Tibial nerve (tissue), 4 donors: ENCODE measurements at regions not wholly inside any gene's neighbourhood (a gene's known extent, or its start where the extent isn't known, plus 50 kb on each side); places are given as distances from the start of the nearest gene placed in this dataset.
"Not testable (repeated sequence)": the region's sequence is repeated elsewhere in the genome, so short reads cannot be mapped to it uniquely, and the experiment has no call there.

Experiments
- DNase-seq, 2 donors: peaks; one replicate each; pipeline ENCODE4 v3.0.0-alpha.2; 2019; ENCODE audit warnings: low spot score in 2 of 2
- H3K27ac ChIP-seq, 4 donors: fragments of 200-600 bp; sonication (generic) in 3 of 4; one replicate each; pipeline ENCODE4 v1.5.1; 2017 to 2019; ENCODE audit warnings: mild to moderate bottlenecking in 1 of 4
- H3K27me3 ChIP-seq, 2 donors: fragments of 200-600 bp; sonication (generic) in 1 of 2; one replicate each; pipeline versions ENCODE4 v1.5.1 to v1.6.0; 2017 to 2019
- H3K36me3 ChIP-seq, 3 donors: fragments of 200-600 bp; sonication (generic); one replicate each; pipeline ENCODE4 v1.5.1; 2018 to 2019
- H3K4me1 ChIP-seq, 4 donors: fragments of 200-600 bp; sonication (generic) in 3 of 4; one replicate each; pipeline ENCODE4 v1.5.1; 2017 to 2019
- H3K4me3 ChIP-seq, 4 donors: fragments of 200-600 bp; sonication (generic) in 3 of 4; one replicate each; pipeline ENCODE4 v1.5.1; 2017 to 2019; ENCODE audit warnings: mild to moderate bottlenecking in 1 of 4, moderate library complexity in 1 of 4
- H3K9me3 ChIP-seq, 4 donors: fragments of 200-600 bp; sonication (generic) in 3 of 4; one replicate each; pipeline ENCODE4 v1.5.1; 2017 to 2019
- CTCF ChIP-seq, 5 experiments: fragments of 200-600 bp in 3 of 5; fragments of 450-650 bp in 2 of 5; sonication (generic) in 3 of 5; IDR thresholded peaks; one replicate each; pipeline ENCODE4 v1.5.1; 2016 to 2019; ENCODE audit warnings: antibody characterized with exemption in 5 of 5, mild to moderate bottlenecking in 3 of 5, moderate library complexity in 2 of 5
- EP300 ChIP-seq, 2 donors: sonication (generic); formaldehyde crosslinking; IDR thresholded peaks; one replicate each; pipeline ENCODE4 v1.6.1; 2017; ENCODE audit warnings: antibody characterized with exemption in 2 of 2, mild to moderate bottlenecking in 1 of 2
- POLR2A ChIP-seq, 2 donors: fragments of 450-650 bp; IDR thresholded peaks; one replicate each; pipeline ENCODE4 v1.6.1; 2017; ENCODE audit warnings: antibody characterized with exemption in 2 of 2, mild to moderate bottlenecking in 2 of 2, moderate library complexity in 2 of 2
- WGBS, 2 donors: methylation state at CpG; one replicate each; pipeline ENCODE4 v1.1.5; 2018; 5-methylcytosine and 5-hydroxymethylcytosine counted together

GRCh38 chr9:42239445-42240260 lies 56.2 kb downstream of the SPATA31A6 start:
- not testable (repeated sequence) for H3K4me3 ChIP-seq, H3K27ac ChIP-seq, H3K36me3 ChIP-seq, H3K9me3 ChIP-seq, H3K4me1 ChIP-seq, H3K27me3 ChIP-seq, DNase-seq
- 57 to 64% methylated on average over 1 of the region's 1 CpG for WGBS, 2 donors

GRCh38 chr9:42240261-42240579 lies 56.8 kb downstream of the SPATA31A6 start:
- not testable (repeated sequence) for H3K27me3 ChIP-seq, H3K36me3 ChIP-seq, H3K4me1 ChIP-seq, DNase-seq, H3K9me3 ChIP-seq, H3K4me3 ChIP-seq, H3K27ac ChIP-seq
- WGBS, 2 donors, result 5 to 7% methylated on average over 1 of the region's 1 CpG

GRCh38 chr9:42243211-42243610 lies 59.8 kb downstream of the SPATA31A6 start:
- H3K36me3 ChIP-seq, H3K27ac ChIP-seq, H3K4me3 ChIP-seq, DNase-seq, H3K4me1 ChIP-seq, H3K9me3 ChIP-seq, H3K27me3 ChIP-seq: not testable (repeated sequence)
- WGBS, 2 donors, result 86 to 88% methylated on average over 2 of the region's 2 CpGs

GRCh38 chr9:42243822-42244221 lies 60.4 kb downstream of the SPATA31A6 start:
- H3K27ac ChIP-seq, H3K36me3 ChIP-seq, H3K9me3 ChIP-seq, DNase-seq, H3K4me3 ChIP-seq, H3K4me1 ChIP-seq, H3K27me3 ChIP-seq: not testable (repeated sequence)
- WGBS, 2 donors, result 70 to 78% methylated on average over 3 of the region's 3 CpGs

- H3K36me3 ChIP-seq, H3K27me3 ChIP-seq, DNase-seq, H3K4me3 ChIP-seq, H3K4me1 ChIP-seq, H3K9me3 ChIP-seq, H3K27ac ChIP-seq: not testable (repeated sequence)
- 67 to 69% methylated on average over 6 of the region's 6 CpGs for WGBS, 2 donors
Measured at GRCh38 chr9:42268729-42269128, 85.3 kb downstream of the SPATA31A6 start.

- not testable (repeated sequence) for H3K4me3 ChIP-seq, H3K27me3 ChIP-seq, H3K9me3 ChIP-seq, H3K27ac ChIP-seq, DNase-seq, H3K4me1 ChIP-seq, H3K36me3 ChIP-seq
- 85 to 90% methylated on average over 11 of the region's 11 CpGs for WGBS, 2 donors
Measured at GRCh38 chr9:42269171-42269570, 85.7 kb downstream of the SPATA31A6 start.

GRCh38 chr9:42273191-42273590 lies 89.7 kb downstream of the SPATA31A6 start:
- not testable (repeated sequence) for DNase-seq, H3K27ac ChIP-seq, H3K4me3 ChIP-seq, H3K4me1 ChIP-seq, H3K36me3 ChIP-seq, H3K9me3 ChIP-seq, H3K27me3 ChIP-seq
- 87 to 94% methylated on average over 1 of the region's 1 CpG for WGBS, 2 donors

- WGBS, 2 donors, result 72 to 82% methylated on average over 9 of the region's 9 CpGs
- Histone ChIP-seq H3K4me1 (no peaks in the 10 kb centered on the region), H3K27ac (no peak overlapping the region), H3K9me3 (no peaks in the 10 kb centered on the region), H3K27me3 (no peaks in the 10 kb centered on the region), H3K36me3 (no peaks in the 10 kb centered on the region), H3K4me3 (no peak overlapping the region)
- TF ChIP-seq CTCF (IDR thresholded peaks at IDR 0.05) (no peak), EP300 (IDR thresholded peaks at IDR 0.05) (no peak), POLR2A (IDR thresholded peaks at IDR 0.05) (no peak)
- DNase-seq, result no peak
Measured at GRCh38 chr9:42275141-42275540, 91.7 kb downstream of the SPATA31A6 start.

GRCh38 chr9:42282531-42283178 lies 99.2 kb downstream of the SPATA31A6 start:
- not testable (repeated sequence) for DNase-seq, H3K4me3 ChIP-seq, H3K4me1 ChIP-seq, H3K9me3 ChIP-seq, H3K27ac ChIP-seq, H3K27me3 ChIP-seq, H3K36me3 ChIP-seq
- WGBS, 2 donors, result 59 to 65% methylated on average over 7 of the region's 7 CpGs

GRCh38 chr9:42283179-42283543 lies 99.7 kb downstream of the SPATA31A6 start:
- H3K36me3 ChIP-seq, H3K27ac ChIP-seq, H3K27me3 ChIP-seq, H3K4me1 ChIP-seq, DNase-seq, H3K4me3 ChIP-seq, H3K9me3 ChIP-seq: not testable (repeated sequence)
- 82% methylated on average over 2 of the region's 2 CpGs for WGBS, 2 donors

GRCh38 chr9:42286145-42286845 lies 102.8 kb downstream of the SPATA31A6 start:
- H3K4me1 ChIP-seq, H3K27me3 ChIP-seq, DNase-seq, H3K36me3 ChIP-seq, H3K27ac ChIP-seq, H3K9me3 ChIP-seq, H3K4me3 ChIP-seq: not testable (repeated sequence)
- WGBS, 2 donors, result 80 to 81% methylated on average over 7 of the region's 7 CpGs

- H3K4me3 ChIP-seq, H3K4me1 ChIP-seq, DNase-seq, H3K27ac ChIP-seq, H3K9me3 ChIP-seq, H3K36me3 ChIP-seq, H3K27me3 ChIP-seq: not testable (repeated sequence)
- 63 to 91% methylated on average over 47 to 48 of the region's 51 CpGs for WGBS, 2 donors
Measured at GRCh38 chr9:42288002-42288864, 104.8 kb downstream of the SPATA31A6 start.
